ENCODE measurements at regions not wholly inside any gene's neighbourhood (a gene's known extent, or its start where the extent isn't known, plus 50 kb on each side); places are given as distances from the start of the nearest gene placed in this dataset.
"Not testable (repeated sequence)": the region's sequence is repeated elsewhere in the genome, so short reads cannot be mapped to it uniquely, and the experiment has no call there.

DNA sequence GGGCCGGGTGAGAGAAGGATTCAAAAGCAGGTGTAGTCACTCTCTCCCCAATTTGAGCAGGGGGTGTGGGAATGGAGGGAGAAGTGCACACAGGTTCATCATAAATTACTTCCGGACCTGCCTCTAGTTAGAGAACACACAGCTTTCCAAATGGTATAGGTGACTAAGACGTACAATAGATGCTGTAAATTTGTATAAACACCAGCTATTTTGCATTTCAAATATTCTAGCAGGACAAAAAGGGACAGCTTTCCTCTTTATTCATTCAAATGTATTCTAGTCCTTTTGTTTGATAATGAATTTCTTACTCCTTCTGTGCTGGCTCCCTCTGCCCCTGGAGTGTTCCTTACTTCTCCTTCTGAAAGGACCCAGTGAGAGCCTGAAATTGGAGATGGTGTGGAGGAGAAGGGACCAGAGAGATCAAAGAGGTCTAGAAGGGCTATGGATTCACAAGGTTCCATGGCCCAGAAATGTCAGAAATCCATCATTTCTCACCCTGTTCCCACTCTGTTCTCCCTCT, 53.2 kb upstream of the SH3BP4 start:
- ATAC-seq (no peak), DNase-seq (no peak)
- Mint-ChIP-seq H3K27ac (no peak overlapping the region), H3K4me1 (no peaks in the 10 kb centered on the region), H3K27me3 (peaks cover 19% of the 10 kb centered on the region), H3K4me3 (no peak overlapping the region), H3K36me3 (ENCODE audit: low read depth) (no peaks in the 10 kb centered on the region)
- H3K9me3 ChIP-seq (ENCODE audit: control insufficient read depth, low read length, poor library complexity, severe bottlenecking), result no peaks in the 10 kb centered on the region

DNA sequence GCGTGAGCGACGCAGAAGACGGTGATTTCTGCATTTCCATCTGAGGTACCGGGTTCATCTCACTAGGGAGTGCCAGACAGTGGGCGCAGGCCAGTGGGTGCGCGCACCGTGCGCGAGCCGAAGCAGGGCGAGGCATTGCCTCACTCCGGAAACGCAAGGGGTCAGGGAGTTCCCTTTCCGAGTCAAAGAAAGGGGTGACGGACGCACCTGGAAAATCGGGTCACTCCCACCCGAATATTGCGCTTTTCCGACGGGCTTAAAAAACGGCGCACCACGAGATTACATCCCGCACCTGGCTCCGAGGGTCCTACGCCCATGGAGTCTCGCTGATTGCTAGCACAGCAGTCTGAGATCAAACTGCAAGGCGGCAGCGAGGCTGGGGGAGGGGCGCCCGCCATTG, 63.4 kb upstream of the SH3BP4 start:
- ATAC-seq; H3K4me1 Mint-ChIP-seq; DNase-seq; H3K9me3 ChIP-seq (ENCODE audit: control insufficient read depth, low read length, poor library complexity, severe bottlenecking); H3K4me3 Mint-ChIP-seq; H3K27ac Mint-ChIP-seq; H3K36me3 Mint-ChIP-seq (ENCODE audit: low read depth): not testable (repeated sequence)
- H3K27me3 Mint-ChIP-seq, result peaks cover 34% of the 10 kb centered on the region

DNA sequence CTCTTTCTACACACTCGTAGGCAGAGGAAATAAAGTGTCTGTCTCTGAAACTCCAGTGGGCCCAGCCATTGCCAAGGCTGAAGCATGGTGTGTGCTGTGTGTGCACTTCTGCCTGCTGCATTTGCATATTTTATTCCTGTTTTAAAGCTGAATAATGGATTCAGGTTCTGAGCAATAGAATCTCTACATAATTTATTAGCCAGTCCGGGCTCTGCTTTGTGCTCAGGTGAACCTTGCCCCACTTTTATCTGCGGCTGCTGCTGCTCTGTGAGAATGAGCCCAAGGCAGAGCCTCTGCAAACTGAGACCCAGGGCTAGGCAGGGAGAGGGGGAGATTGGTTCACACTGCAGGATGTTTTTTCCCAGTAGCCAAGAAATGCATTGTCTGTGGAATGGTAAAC, 64.6 kb upstream of the SH3BP4 start:
- no peak overlapping the region for H3K27ac Mint-ChIP-seq
- no peaks in the 10 kb centered on the region for H3K9me3 ChIP-seq (ENCODE audit: control insufficient read depth, low read length, poor library complexity, severe bottlenecking)
- H3K4me3 Mint-ChIP-seq, result no peak overlapping the region
- no peaks in the 10 kb centered on the region for H3K4me1 Mint-ChIP-seq
- peaks cover 40% of the 10 kb centered on the region for H3K27me3 Mint-ChIP-seq
- no peaks in the 10 kb centered on the region for H3K36me3 Mint-ChIP-seq (ENCODE audit: low read depth)
- ATAC-seq (no peak), DNase-seq (no peak)

DNA sequence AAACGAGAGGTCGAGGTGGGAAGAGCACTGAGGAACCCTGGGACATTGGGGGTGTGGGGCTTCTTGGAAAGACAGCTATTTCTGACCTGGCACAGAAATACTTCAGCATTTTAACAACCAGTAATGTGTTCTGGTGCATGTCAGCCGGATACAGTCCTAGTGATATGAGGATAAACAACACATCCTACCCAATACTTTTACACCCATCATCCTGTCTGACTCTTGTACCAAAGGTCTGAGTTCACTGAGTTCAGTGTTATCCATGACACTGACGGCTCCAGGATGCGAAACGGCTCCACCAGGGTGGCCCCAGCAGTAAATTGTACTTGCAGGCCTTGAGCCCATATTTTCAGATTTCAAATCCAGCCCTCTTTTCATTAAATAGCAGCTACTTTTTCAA, 65.9 kb upstream of the SH3BP4 start:
- ATAC-seq (no peak), DNase-seq (no peak)
- peaks cover 40% of the 10 kb centered on the region for H3K27me3 Mint-ChIP-seq
- no peak overlapping the region for H3K27ac Mint-ChIP-seq
- no peaks in the 10 kb centered on the region for H3K9me3 ChIP-seq (ENCODE audit: control insufficient read depth, low read length, poor library complexity, severe bottlenecking)
- no peaks in the 10 kb centered on the region for H3K36me3 Mint-ChIP-seq (ENCODE audit: low read depth)
- no peaks in the 10 kb centered on the region for H3K4me1 Mint-ChIP-seq
- H3K4me3 Mint-ChIP-seq, result no peak overlapping the region

DNA sequence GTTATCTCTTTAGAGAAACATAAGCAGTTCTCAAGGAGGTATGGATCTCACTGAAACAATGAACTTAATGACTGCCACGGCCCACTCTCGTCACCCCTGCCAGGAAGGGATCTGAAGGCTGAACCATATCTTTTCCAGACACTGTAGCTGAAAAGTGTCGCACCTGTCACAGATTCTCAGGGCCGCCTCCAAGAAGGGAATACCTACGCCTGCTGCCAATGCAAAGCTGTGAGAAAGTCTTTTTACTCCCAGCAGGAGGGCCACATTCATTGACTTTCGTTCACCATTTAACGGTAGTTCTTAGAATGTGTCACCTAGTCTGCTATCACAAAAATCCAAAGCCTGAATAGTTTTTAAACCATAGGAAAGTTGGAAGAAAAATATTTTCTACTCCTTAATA, 66.7 kb upstream of the SH3BP4 start:
- Mint-ChIP-seq H3K4me1 (no peaks in the 10 kb centered on the region), H3K27me3 (peaks cover 40% of the 10 kb centered on the region), H3K4me3 (no peak overlapping the region), H3K36me3 (ENCODE audit: low read depth) (no peaks in the 10 kb centered on the region), H3K27ac (no peak overlapping the region)
- no peaks in the 10 kb centered on the region for H3K9me3 ChIP-seq (ENCODE audit: control insufficient read depth, low read length, poor library complexity, severe bottlenecking)
- ATAC-seq (no peak), DNase-seq (no peak)

DNA sequence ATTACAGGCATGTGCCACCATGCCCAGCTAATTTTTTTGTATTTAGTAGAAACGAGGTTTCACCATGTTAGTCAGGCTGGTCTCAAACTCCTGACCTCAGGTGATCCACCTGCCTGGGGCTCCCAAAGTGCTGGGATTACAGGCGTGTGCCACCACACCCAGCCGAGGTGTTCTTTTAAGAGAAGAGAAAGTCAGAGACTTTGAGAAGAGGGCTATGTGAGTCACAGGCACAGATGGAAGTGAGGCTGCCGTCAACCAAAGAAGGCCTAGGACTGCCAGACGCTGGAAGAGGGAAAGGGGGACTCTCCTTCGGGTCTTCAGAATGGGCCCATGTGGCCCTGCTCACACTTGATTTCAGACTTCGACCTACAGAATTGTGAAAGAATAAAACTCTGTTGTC, 67.2 kb upstream of the SH3BP4 start:
- peak overlapping the region; percentile 27 for H3K27ac Mint-ChIP-seq
- no peaks in the 10 kb centered on the region for H3K36me3 Mint-ChIP-seq (ENCODE audit: low read depth)
- no peaks in the 10 kb centered on the region for H3K4me1 Mint-ChIP-seq
- no peaks in the 10 kb centered on the region for H3K9me3 ChIP-seq (ENCODE audit: control insufficient read depth, low read length, poor library complexity, severe bottlenecking)
- H3K27me3 Mint-ChIP-seq, result peaks cover 40% of the 10 kb centered on the region
- ATAC-seq (no peak), DNase-seq (no peak)
- H3K4me3 Mint-ChIP-seq, result no peak overlapping the region

DNA sequence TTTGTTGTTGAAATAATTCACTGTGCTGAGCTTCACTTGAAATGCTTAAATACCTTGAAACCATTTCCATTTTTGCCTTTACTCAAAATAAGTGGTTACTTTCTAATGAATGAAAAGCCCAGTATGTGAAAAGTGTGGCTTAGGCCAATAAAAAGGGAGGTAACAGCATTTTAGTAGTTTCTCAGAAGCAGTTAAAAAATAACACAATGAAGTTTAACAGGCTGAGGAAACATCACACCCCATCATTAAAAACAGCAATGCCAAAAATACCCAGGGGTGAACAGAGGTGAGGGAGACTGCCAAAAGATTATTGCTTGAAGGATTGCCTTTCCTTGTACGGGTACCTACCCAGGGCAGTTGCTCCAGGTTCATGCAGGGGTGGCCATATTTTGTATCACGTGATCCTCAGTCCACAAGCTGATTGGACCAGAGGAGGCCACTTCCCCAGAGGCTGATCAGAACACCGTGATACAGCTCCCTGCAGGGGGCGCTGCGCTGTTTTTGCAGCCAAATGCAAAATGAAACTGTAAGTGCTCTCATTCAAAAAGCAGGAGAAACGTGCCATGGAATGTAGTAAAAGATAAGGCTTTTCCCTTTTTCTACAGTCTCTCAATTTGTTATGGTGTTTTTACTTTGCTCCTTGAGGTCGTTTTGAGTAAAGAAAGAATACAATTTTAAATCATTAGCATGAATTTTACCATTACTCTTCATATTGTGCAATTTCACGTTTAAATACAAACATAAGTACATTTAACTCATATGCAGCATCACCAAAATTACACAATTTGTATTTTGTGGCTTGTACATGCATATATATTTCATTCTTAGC, 70.2 kb upstream of the SH3BP4 start:
- Mint-ChIP-seq H3K27ac (no peak overlapping the region), H3K36me3 (ENCODE audit: low read depth) (no peaks in the 10 kb centered on the region), H3K27me3 (peaks cover 39% of the 10 kb centered on the region), H3K4me1 (no peaks in the 10 kb centered on the region), H3K4me3 (no peak overlapping the region)
- peak in 1 of 3 donors; percentile 6 for DNase-seq
- ATAC-seq, result peak; percentile 55
- H3K9me3 ChIP-seq (ENCODE audit: control insufficient read depth, low read length, poor library complexity, severe bottlenecking), result no peaks in the 10 kb centered on the region

DNA sequence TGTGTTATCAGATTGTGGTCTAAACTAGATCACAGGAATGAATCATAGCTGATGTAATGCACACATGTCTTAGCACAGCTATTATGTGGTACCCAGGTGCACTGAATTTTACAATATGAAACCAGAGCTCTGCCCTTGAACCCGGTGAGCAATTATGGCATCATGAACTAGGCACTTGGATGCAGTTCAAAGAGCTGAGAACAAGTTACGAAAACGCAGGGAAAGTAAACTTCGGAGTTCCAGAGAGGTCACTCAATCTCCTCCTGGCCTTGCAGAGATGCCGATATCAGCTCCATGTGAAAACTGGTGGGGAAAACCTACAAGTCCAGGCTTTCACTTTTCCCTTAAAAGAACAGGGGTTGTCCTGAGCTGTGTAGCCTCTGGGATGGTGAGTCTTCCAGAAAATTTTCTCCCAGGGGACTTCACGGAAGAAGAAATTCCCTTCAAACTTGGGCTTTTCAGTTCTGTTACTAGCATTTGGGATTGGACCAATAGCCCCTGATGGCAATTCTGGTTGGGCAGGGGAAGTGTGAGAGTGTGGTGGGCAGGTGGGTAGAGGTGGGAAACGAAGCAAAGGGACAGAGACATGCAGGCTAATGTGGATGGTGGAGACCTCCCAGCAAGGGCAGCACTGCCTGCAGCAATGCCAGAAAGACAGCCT, 71.1 kb upstream of the SH3BP4 start:
- Mint-ChIP-seq H3K36me3 (ENCODE audit: low read depth) (no peaks in the 10 kb centered on the region), H3K4me3 (no peak overlapping the region), H3K4me1 (no peaks in the 10 kb centered on the region), H3K27ac (no peak overlapping the region), H3K27me3 (peaks cover 39% of the 10 kb centered on the region)
- ATAC-seq (no peak), DNase-seq (no peak)
- H3K9me3 ChIP-seq (ENCODE audit: control insufficient read depth, low read length, poor library complexity, severe bottlenecking), result no peaks in the 10 kb centered on the region

DNA sequence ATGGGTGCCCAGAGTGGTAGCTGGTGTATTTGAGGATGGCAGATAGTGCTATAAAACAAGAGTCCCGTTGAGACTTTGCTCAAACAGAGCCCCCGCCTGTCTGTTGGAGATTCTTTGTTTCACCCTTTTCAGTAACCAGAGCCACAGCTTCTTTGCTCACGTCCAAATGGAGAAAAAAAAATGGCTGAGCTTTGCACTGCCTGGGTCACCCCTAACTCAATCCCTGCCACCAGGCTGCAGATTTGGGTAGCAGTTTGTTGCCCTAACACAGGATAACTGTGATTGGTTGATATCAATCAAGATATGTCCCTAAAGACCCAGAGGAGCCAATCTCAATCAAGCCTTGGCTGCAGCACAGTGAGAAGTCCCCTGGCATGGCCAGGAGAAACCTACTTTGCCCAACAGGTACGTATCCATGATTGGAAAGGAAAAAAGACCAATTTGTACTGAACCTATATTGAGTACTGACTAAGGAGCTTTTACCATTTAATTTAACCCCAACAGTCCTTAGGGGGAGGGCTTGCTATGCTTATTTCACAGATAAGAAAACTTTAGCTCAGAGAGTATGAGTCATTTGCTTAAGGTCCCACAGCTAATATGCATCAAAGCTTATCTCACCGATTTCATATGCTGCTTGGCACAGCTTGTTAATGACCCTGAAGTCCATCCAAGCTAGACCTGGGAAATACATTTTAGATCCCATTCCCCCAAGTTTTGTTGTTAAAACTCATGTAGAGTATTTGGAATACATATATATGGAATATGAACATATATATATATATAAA, 72.0 kb upstream of the SH3BP4 start:
- peaks cover 34% of the 10 kb centered on the region for H3K27me3 Mint-ChIP-seq
- peaks cover 3% of the 10 kb centered on the region for H3K4me1 Mint-ChIP-seq

DNA sequence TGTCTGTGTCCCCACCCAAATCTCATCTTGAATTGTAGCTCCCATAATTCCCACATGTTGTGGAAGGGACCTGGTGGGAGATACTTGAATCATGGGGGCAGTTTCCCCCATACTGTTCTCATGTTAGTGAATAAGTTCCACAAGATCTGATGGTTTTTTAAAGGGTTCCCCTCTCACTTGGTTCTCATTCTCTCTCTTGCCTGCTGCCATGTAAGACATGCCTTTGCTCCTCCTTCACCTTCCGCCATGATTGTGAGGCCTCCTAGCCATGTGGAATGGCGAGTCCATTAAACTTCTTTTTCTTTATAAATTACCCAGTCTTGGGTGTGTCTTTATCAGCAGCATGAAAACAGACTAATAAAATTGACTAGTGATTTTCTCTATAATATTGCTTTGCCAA, 75.2 kb upstream of the SH3BP4 start:
- H3K4me3 Mint-ChIP-seq; H3K36me3 Mint-ChIP-seq (ENCODE audit: low read depth); H3K4me1 Mint-ChIP-seq; ATAC-seq; DNase-seq; H3K9me3 ChIP-seq (ENCODE audit: control insufficient read depth, low read length, poor library complexity, severe bottlenecking); H3K27ac Mint-ChIP-seq: not testable (repeated sequence)
- peaks cover 41% of the 10 kb centered on the region for H3K27me3 Mint-ChIP-seq

More for the DNA sequence above, 72.0 kb upstream of the SH3BP4 start:
- Mint-ChIP-seq H3K4me3 (no peak overlapping the region), H3K36me3 (ENCODE audit: low read depth) (no peaks in the 10 kb centered on the region), H3K27ac (no peak overlapping the region)
- ATAC-seq (no peak), DNase-seq (no peak)
- no peaks in the 10 kb centered on the region for H3K9me3 ChIP-seq (ENCODE audit: control insufficient read depth, low read length, poor library complexity, severe bottlenecking)

DNA sequence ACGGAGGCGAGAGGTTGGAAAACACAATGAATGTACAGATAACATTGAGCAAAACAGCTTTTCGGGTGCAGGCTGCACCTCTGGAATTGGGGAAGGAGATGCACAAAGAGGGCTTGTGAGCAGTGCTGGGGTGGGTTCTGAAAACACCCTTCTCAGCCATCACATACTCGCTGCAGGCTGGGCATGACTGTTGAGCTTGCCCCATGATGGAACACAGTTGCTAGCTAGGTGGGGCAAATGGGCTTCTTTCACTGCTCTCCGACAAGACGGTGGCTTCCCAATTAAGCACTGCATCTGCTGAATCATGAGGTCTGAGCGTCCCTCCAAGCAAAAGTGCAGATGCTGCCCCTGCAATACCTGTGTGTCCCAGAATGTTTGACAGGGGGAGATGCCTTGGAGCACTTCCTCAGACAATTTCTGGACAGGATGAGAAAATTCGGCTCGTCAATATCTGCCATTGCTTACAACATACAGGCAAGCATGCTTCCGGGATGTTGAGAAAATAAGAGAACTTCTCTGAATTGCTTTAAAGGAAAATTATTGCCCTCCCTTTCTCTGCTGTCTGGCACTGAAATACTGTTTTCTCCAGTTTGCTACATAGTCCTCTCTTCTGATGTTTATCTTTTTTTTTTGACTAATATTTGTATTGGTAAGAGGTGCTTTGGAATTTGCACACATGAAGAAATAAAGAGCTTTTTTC, 77.3 kb upstream of the SH3BP4 start:
- Mint-ChIP-seq H3K4me3 (no peak overlapping the region), H3K4me1 (peaks cover 4% of the 10 kb centered on the region), H3K36me3 (ENCODE audit: low read depth) (no peaks in the 10 kb centered on the region), H3K27me3 (peaks cover 53% of the 10 kb centered on the region), H3K27ac (no peak overlapping the region)
- ATAC-seq, result no peak
- no peaks in the 10 kb centered on the region for H3K9me3 ChIP-seq (ENCODE audit: control insufficient read depth, low read length, poor library complexity, severe bottlenecking)
- no peak for DNase-seq

DNA sequence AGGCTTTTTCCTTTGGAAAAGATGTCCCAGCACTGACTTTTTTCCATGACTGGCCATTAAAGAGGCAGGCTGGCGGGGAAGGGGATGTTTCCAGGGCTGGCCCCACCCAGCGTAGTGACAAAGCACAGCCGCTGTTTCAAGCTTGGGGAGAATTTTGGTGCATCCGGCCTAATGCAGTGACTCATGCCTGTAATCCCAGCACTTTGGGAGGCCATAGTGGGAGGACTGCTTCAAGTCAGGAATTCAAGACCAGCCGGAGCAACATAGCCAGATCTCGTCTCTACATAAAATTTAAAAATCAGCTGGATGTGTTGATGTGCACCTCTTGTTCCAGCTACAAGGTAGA, 78.0 kb upstream of the SH3BP4 start:
- peaks cover 4% of the 10 kb centered on the region for H3K4me1 Mint-ChIP-seq
- ATAC-seq, result no peak
- no peaks in the 10 kb centered on the region for H3K9me3 ChIP-seq (ENCODE audit: control insufficient read depth, low read length, poor library complexity, severe bottlenecking)
- no peak overlapping the region for H3K4me3 Mint-ChIP-seq
- no peaks in the 10 kb centered on the region for H3K36me3 Mint-ChIP-seq (ENCODE audit: low read depth)
- no peak for DNase-seq
- H3K27me3 Mint-ChIP-seq, result peaks cover 58% of the 10 kb centered on the region
- H3K27ac Mint-ChIP-seq, result no peak overlapping the region
